A673 (cell line): ENCODE measurements at regions not wholly inside any gene's neighbourhood (a gene's known extent, or its start where the extent isn't known, plus 50 kb on each side); places are given as distances from the start of the nearest gene placed in this dataset.

Experiments used
- CTCF ChIP-seq: fragments of 300-800, 200-600 bp; sonication (generic); conservative IDR thresholded peaks from 2 replicates; pipeline ENCODE4 v1.5.1; 2017; ENCODE audit warnings: low read depth, mild to moderate bottlenecking, antibody characterized with exemption, low read length, moderate library complexity, mixed read lengths
- EZH2 ChIP-seq: fragments of 200-600 bp; sonication (generic); IDR thresholded peaks from 2 replicates; pipeline ENCODE4 v1.6.1; 2017; ENCODE audit warnings: borderline replicate concordance, low read depth, mild to moderate bottlenecking, mixed read lengths, antibody characterized with exemption, low read length; ENCODE audit not compliant: poor library complexity, severe bottlenecking

GRCh38 chr6:54010340-54011276 lies 100.6 kb upstream of the MLIP start:
- TF ChIP-seq CTCF, result no peak
- TF ChIP-seq EZH2, result no peak
